CD4-positive, alpha-beta T cell treated with Interleukin-15 for 1 hour (primary cell): ENCODE measurements at regions not wholly inside any gene's neighbourhood (a gene's known extent, or its start where the extent isn't known, plus 50 kb on each side); places are given as distances from the start of the nearest gene placed in this dataset.

Experiments
- DNase-seq: peaks from one replicate; pipeline ENCODE4 v3.0.0-alpha.2; 2020

GRCh38 chr2:118171546-118171945 is 83.3 kb downstream of the INSIG2 start:
- DNase-seq: no peak

GRCh38 chr2:118169359-118170005 is 81.2 kb downstream of the INSIG2 start:
- DNase-seq: peak; percentile 38

GRCh38 chr2:118168615-118169014 is 80.3 kb downstream of the INSIG2 start:
- no peak for DNase-seq

GRCh38 chr2:118167026-118167425 is 78.8 kb downstream of the INSIG2 start:
- DNase-seq: no peak

- DNase-seq: no peak
These were observed 78.0 kb downstream of the INSIG2 start for GRCh38 chr2:118166242-118166641.

- DNase-seq: no peak
These were observed 77.3 kb downstream of the INSIG2 start for GRCh38 chr2:118165595-118165994.
